ENCODE measurements at regions not wholly inside any gene's neighbourhood (a gene's known extent, or its start where the extent isn't known, plus 50 kb on each side); places are given as distances from the start of the nearest gene placed in this dataset.

DNA sequence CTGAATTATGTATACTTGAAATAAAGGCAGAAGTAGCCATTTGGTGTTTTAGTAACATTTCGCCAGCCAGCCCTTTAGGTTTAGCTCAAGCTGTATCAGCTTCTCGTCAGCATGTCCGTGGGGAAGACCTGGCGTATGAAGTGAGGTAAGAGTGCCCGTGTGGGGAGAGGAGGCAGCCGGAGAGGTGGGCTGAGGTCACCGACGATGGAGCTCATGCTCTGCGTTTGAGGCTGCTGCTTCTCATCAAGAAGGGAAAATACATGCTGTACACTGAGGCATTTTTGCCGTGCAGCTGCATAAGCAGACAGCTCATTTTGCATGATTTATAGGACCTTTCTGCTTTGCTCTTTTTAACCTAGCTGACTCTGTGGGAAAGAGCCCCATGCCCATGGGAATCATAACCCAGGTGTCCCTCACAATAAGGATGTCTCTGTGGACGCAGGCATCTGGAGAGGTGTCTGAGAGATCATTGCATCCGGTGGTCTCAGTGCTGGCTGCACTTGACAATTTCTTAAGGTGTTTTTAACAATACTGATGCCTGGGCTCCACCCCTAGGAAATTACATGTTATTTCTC, 179.1 kb downstream of the ABCC12 start:
- TF ChIP-seq, protein P1, sequence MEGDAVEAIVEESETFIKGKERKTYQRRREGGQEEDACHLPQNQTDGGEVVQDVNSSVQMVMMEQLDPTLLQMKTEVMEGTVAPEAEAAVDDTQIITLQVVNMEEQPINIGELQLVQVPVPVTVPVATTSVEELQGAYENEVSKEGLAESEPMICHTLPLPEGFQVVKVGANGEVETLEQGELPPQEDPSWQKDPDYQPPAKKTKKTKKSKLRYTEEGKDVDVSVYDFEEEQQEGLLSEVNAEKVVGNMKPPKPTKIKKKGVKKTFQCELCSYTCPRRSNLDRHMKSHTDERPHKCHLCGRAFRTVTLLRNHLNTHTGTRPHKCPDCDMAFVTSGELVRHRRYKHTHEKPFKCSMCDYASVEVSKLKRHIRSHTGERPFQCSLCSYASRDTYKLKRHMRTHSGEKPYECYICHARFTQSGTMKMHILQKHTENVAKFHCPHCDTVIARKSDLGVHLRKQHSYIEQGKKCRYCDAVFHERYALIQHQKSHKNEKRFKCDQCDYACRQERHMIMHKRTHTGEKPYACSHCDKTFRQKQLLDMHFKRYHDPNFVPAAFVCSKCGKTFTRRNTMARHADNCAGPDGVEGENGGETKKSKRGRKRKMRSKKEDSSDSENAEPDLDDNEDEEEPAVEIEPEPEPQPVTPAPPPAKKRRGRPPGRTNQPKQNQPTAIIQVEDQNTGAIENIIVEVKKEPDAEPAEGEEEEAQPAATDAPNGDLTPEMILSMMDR (IDR thresholded peaks at IDR 0.05): no peak
- TF ChIP-seq ZFX (IDR thresholded peaks at IDR 0.05; ENCODE audit: borderline replicate concordance): no peak

Measured in 22Rv1 (cell line).